AG09309 (cell line): ENCODE measurements at regions not wholly inside any gene's neighbourhood (a gene's known extent, or its start where the extent isn't known, plus 50 kb on each side); places are given as distances from the start of the nearest gene placed in this dataset.

Experiments used
- DNase-seq: peaks from one replicate; pipeline ENCODE4 v3.0.0-alpha.2; 2010; ENCODE audit warnings: low read depth
- H3K4me3 ChIP-seq: 2 replicates; pipeline ENCODE4 v1.5.1; 2011; ENCODE audit warnings: mild to moderate bottlenecking, low read depth, low read length, moderate library complexity; ENCODE audit not compliant: control insufficient read depth
- CTCF ChIP-seq: IDR thresholded peaks from 2 replicates; pipeline ENCODE4 v1.5.1; 2011; ENCODE audit warnings: mild to moderate bottlenecking, low read depth, low read length, inconsistent platforms; ENCODE audit not compliant: insufficient read depth, control insufficient read depth; ENCODE audit errors: missing control alignments

DNA sequence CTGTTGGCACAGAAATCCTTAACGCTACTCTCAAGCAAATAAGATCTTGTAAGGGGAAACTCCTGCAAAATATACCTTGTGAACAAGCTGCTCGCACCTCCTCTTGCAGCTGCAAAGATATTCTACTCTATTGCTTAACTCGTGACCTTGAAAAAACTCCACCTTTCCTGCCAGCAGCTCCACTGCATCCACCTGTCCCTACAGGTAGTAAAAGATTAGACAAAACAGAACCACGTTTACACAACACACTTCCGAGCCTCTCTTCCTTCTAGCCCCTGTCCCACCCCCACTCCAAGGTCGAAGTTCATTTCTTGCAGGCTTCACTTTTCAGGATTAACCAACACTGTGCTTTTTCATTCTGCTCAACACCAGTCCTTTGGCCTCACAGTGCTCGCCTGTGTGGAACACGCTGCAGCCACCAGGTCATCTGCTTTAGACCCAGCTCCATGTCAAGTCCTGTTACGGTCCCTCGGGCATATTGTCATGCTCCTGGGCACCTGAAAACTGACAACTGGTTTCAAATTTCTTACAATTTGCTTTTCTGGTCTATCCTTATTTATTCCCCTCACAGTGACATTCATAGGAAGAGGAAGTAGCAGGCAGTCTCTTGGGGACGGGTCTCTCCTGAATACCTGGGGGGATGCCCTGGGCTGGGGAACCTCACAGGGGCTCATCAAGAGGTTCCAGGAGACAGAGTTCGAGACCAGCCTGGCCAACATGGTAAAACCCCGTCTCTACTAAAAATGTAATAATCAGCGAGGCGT lies 165.8 kb upstream of the KLF14 start:
- no peak overlapping the region for H3K4me3 ChIP-seq
- no peak for TF ChIP-seq CTCF
- no peak for DNase-seq

DNA sequence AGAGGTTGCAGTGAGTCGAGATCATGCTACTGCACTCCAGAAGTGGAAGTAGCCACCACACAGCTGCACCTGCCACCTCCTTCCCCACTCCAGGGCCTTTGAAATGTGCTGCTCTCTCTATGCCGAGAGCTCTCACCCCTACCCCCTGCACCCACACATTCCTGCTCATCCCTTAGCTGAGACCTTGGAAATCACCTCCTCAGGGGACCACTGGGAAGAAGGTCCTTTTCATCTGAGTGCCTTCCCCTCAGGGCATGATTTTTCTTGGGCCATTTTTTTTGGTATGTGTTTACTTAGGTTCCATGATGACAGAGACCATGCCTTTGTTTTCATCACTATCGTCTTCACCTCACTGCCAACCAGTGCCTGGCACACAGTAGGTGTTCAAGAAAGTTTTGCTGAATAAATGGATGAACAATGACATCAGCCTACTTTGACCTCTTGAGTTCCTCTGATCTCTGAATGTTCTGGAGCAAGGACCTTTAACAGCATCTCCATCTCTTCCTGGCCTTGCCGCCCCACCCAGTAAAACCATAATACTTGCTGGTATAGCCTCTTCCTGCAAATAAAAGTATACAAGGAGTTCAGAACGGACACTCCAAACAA lies 166.6 kb upstream of the KLF14 start:
- H3K4me3 ChIP-seq = no peak overlapping the region
- TF ChIP-seq CTCF = no peak
- DNase-seq = no peak

- no peak for TF ChIP-seq CTCF
- H3K4me3 ChIP-seq = no peak overlapping the region
- DNase-seq = peak; percentile 85
Measured at GRCh38 chr7:130901209-130901783, 167.3 kb upstream of the KLF14 start.

DNA sequence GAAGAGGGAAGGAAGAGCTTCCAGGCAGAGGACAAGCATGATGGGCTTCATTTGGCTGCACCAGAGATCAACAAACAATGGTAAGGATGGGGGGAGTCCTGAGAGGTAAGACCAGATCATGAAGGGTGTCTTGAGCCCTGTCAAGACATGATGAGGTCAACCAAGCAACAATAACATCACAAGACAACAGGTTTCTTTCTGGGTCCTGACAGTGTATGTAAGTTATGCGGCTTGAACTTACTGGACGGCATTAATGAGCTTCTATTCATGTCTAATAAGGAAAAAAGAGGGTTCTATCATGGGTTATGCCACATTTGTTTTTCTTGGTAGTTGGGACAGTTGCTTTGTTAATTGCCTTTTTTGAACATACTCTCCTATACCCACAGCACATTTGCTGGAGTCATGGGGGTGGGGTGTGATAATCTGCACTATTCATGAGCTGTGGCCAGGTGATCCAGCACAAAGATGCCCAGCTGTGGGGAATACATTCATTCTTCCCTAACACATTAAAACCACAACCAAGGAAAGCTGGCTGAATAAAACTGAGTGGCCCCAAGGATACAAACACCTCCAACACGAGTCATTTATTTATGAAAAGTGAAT lies 168.8 kb upstream of the KLF14 start:
- DNase-seq = no peak
- no peak for TF ChIP-seq CTCF
- H3K4me3 ChIP-seq = no peak overlapping the region

- H3K4me3 ChIP-seq = no peak overlapping the region
- TF ChIP-seq CTCF = no peak
- DNase-seq = peak; percentile 87
Measured at GRCh38 chr7:130903358-130903974, 169.5 kb upstream of the KLF14 start.

DNA sequence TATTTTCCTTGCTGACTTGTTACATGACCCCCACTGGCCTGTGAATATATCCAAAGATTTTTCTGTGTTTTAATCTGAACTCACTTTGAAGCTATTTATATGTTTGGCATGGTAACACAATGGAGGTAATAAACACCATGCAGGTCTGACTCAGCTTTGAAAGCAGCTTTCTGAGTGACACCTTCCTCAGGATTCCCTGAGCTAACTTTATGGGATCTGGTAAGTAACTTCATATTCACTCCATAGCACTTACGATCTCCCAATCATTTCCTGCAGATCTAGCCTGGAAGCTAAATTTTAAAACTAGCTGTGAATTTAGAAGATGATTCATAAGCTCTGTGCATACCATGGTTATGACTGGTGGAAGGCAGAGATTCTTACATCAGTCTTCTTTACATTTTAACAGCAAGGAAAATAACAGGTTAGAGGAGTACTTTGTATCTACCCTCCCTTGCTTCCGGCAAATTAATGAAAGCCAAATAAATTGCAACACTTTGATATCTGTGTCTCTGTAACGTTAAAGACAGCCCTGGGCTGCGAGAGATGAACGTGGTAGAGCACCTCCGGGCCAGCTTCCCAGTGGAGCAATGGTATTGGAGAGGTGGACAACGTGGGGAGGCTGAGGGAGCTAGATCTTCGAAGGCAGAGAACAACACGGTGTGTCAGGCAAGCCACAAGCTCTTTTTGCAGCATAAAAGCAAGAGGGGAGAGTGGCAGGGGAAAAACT lies 170.2 kb upstream of the KLF14 start:
- no peak overlapping the region for H3K4me3 ChIP-seq
- no peak for TF ChIP-seq CTCF
- DNase-seq = peak; percentile 96
